ENCODE measurements at regions not wholly inside any gene's neighbourhood (a gene's known extent, or its start where the extent isn't known, plus 50 kb on each side); places are given as distances from the start of the nearest gene placed in this dataset.

DNA sequence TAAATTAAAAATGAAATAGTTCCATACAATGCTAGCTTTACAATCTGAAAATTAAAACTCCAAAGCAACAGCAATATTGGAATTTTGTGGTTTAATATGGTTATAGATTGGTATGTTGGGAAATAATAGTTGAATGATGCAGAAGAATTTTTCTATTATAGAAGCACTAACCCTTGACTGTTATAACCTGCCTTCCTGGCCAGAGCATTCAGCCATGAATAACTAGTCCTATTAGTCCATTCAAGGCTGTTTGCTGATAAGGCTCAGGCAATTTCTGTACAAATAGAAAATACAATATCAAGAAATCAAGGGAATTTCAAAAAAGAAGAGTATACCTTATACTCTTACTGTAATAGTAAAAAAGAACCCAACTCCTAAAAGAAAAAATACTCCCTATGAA lies 101.6 kb upstream of the SP4 start:
- no peak for TF ChIP-seq POLR2A (IDR thresholded peaks at IDR 0.05; ENCODE audit: low read depth, low read length)
- TF ChIP-seq POLR2AphosphoS5 (IDR thresholded peaks at IDR 0.05; ENCODE audit: low read depth, low read length), result no peak
- no peak for TF ChIP-seq TAF1 (IDR thresholded peaks at IDR 0.05; ENCODE audit: borderline replicate concordance, low read depth, low read length)
